Adrenal gland (tissue), 5 donors: ENCODE measurements at regions not wholly inside any gene's neighbourhood (a gene's known extent, or its start where the extent isn't known, plus 50 kb on each side); places are given as distances from the start of the nearest gene placed in this dataset.

Experiments used
- CTCF ChIP-seq, 6 experiments: fragments of 450-650 bp in 4 of 6; fragments of 200-600 bp in 2 of 6; sonication (generic) in 1 of 6; IDR thresholded peaks; 1 replicate in 5 of 6; 2 replicates in 1 of 6; pipeline versions ENCODE4 v1.5.1 to v1.8.0; 2016 to 2021; ENCODE audit warnings: antibody characterized with exemption in 6 of 6, mild to moderate bottlenecking in 2 of 6, moderate library complexity in 1 of 6
- POLR2A ChIP-seq, 2 donors: fragments of 450-650 bp; IDR thresholded peaks; one replicate each; pipeline ENCODE4 v1.6.1; 2017; ENCODE audit warnings: antibody characterized with exemption in 2 of 2, mild to moderate bottlenecking in 2 of 2, moderate library complexity in 1 of 2
- donor health status: DM: no; HTN: no; CAD: no.

GRCh38 chr2:182587831-182588230 lies 128.2 kb upstream of the DNAJC10 start:
- TF ChIP-seq CTCF (IDR thresholded peaks at IDR 0.05) (no peak), POLR2A (IDR thresholded peaks at IDR 0.05) (no peak)
